HEK293 (cell line): ENCODE measurements at regions not wholly inside any gene's neighbourhood (a gene's known extent, or its start where the extent isn't known, plus 50 kb on each side); places are given as distances from the start of the nearest gene placed in this dataset.

Experiments used
- CTCF ChIA-PET: fragments of 350-600 bp; formaldehyde crosslinking; extraction: SDS; loops from one replicate; lab custom pipeline; 2021; ENCODE audit warnings: antibody characterized with exemption; lab: Yijun Ruan, JAX
- POLR2A ChIA-PET: fragments of 300-600 bp; formaldehyde crosslinking; extraction: SDS; loops from one replicate; lab custom pipeline; 2020; ENCODE audit warnings: antibody characterized with exemption, inconsistent platforms; lab: Yijun Ruan, JAX
- H3K27ac ChIP-seq: fragments of 200-500 bp; sonication (Bioruptor generic); 2 replicates; pipeline ENCODE4 v1.5.1; 2014; ENCODE audit warnings: low read depth, low read length, control low read depth, inconsistent platforms; ENCODE audit errors: extremely low read depth
- H3K36me3 ChIP-seq, 2 experiments: fragments of 200-500 bp in 1 of 2; sonication (Bioruptor generic) in 1 of 2; 1 replicate in 1 of 2; 2 replicates in 1 of 2; pipeline ENCODE4 v1.5.1; 2014 to 2017; ENCODE audit warnings: inconsistent platforms in 2 of 2, low read length in 2 of 2; ENCODE audit not compliant: control insufficient read depth in 2 of 2, insufficient read depth in 1 of 2
- H3K4me1 ChIP-seq: fragments of 200-500 bp; sonication (Bioruptor generic); 2 replicates; pipeline ENCODE4 v1.5.1; 2014; ENCODE audit warnings: mild to moderate bottlenecking, low read length, inconsistent platforms; ENCODE audit not compliant: control insufficient read depth, insufficient read depth
- H3K4me3 ChIP-seq: 2 replicates; pipeline ENCODE4 v1.5.1; 2011; ENCODE audit warnings: low read depth, mild to moderate bottlenecking, control low read depth, low read length, moderate library complexity
- H3K9me3 ChIP-seq: fragments of 200-500 bp; sonication (Bioruptor generic); 2 replicates; pipeline ENCODE4 v1.5.1; 2014; ENCODE audit warnings: low read depth, low read length, inconsistent platforms; ENCODE audit not compliant: control insufficient read depth, insufficient read depth
- HOXD13 ChIP-seq: sonication (generic); formaldehyde crosslinking; IDR thresholded peaks from 2 replicates; pipeline ENCODE4 v1.8.0; 2022; ENCODE audit warnings: missing genetic modification reagents, borderline replicate concordance
- KLF1 ChIP-seq: fragments of 450-650 bp; formaldehyde crosslinking; IDR thresholded peaks from 2 replicates; pipeline ENCODE4 v1.5.1; 2016; ENCODE audit warnings: missing biosample characterization, missing genetic modification characterization
- MEIS1 ChIP-seq: sonication (generic); formaldehyde crosslinking; IDR thresholded peaks from 2 replicates; pipeline ENCODE4 v1.8.1; 2022; ENCODE audit warnings: missing genetic modification reagents, mild to moderate bottlenecking, borderline replicate concordance
- YY1 ChIP-seq: fragments of 450-650 bp; formaldehyde crosslinking; IDR thresholded peaks from 2 replicates; pipeline ENCODE4 v1.5.1; 2018; ENCODE audit warnings: missing biosample characterization, missing genetic modification characterization
- ZFP37 ChIP-seq: fragments of 450-650 bp; formaldehyde crosslinking; IDR thresholded peaks from 2 replicates; pipeline ENCODE4 v1.5.1; 2016; ENCODE audit warnings: missing biosample characterization, missing genetic modification characterization
- ZFP41 ChIP-seq: fragments of 450-650 bp; formaldehyde crosslinking; IDR thresholded peaks from 2 replicates; pipeline ENCODE4 v1.5.1; 2016; ENCODE audit warnings: missing biosample characterization, missing genetic modification characterization, borderline replicate concordance
- ZNF114 ChIP-seq: fragments of 450-650 bp; formaldehyde crosslinking; IDR thresholded peaks from 2 replicates; pipeline ENCODE4 v1.5.0; 2017; ENCODE audit warnings: missing biosample characterization, missing genetic modification characterization
- ZNF132 ChIP-seq: fragments of 450-650 bp; formaldehyde crosslinking; IDR thresholded peaks from 2 replicates; pipeline ENCODE4 v1.5.1; 2017; ENCODE audit warnings: missing biosample characterization, missing genetic modification characterization, borderline replicate concordance
- ZNF146 ChIP-seq: fragments of 450-650 bp; formaldehyde crosslinking; IDR thresholded peaks from 2 replicates; pipeline ENCODE4 v1.5.1; 2016; ENCODE audit warnings: missing biosample characterization, missing genetic modification characterization
- ZNF214 ChIP-seq: fragments of 450-650 bp; formaldehyde crosslinking; IDR thresholded peaks from 2 replicates; pipeline ENCODE4 v1.5.1; 2017; ENCODE audit warnings: missing biosample characterization, mild to moderate bottlenecking, missing genetic modification characterization, borderline replicate concordance
- ZNF223 ChIP-seq: fragments of 450-650 bp; formaldehyde crosslinking; IDR thresholded peaks from 2 replicates; pipeline ENCODE4 v1.5.1; 2016; ENCODE audit warnings: missing biosample characterization, missing genetic modification characterization
- ZNF239 ChIP-seq: fragments of 450-650 bp; formaldehyde crosslinking; IDR thresholded peaks from 2 replicates; pipeline ENCODE4 v1.5.1; 2016; ENCODE audit warnings: missing biosample characterization, missing genetic modification characterization
- ZNF48 ChIP-seq: fragments of 450-650 bp; formaldehyde crosslinking; IDR thresholded peaks from 2 replicates; pipeline ENCODE4 v1.5.1; 2016; ENCODE audit warnings: missing biosample characterization, missing genetic modification characterization
- ZNF501 ChIP-seq: fragments of 450-650 bp; formaldehyde crosslinking; IDR thresholded peaks from 2 replicates; pipeline ENCODE4 v1.5.1; 2016; ENCODE audit warnings: missing biosample characterization, missing genetic modification characterization
- ZNF510 ChIP-seq: fragments of 450-650 bp; formaldehyde crosslinking; IDR thresholded peaks from 2 replicates; pipeline ENCODE4 v1.5.1; 2018; ENCODE audit warnings: mild to moderate bottlenecking, missing genetic modification characterization, missing biosample characterization; ENCODE audit not compliant: insufficient replicate concordance
- ZNF514 ChIP-seq: fragments of 450-650 bp; formaldehyde crosslinking; IDR thresholded peaks from 2 replicates; pipeline ENCODE4 v1.5.1; 2016; ENCODE audit warnings: missing biosample characterization, missing genetic modification characterization
- ZNF530 ChIP-seq: fragments of 450-650 bp; formaldehyde crosslinking; IDR thresholded peaks from 2 replicates; pipeline ENCODE4 v1.5.1; 2016; ENCODE audit warnings: low read depth, missing biosample characterization, missing genetic modification characterization
- ZNF596 ChIP-seq: fragments of 450-650 bp; IDR thresholded peaks from 2 replicates; pipeline ENCODE4 v1.5.0; 2018; ENCODE audit warnings: missing biosample characterization, mild to moderate bottlenecking, missing genetic modification characterization, moderate library complexity
- ZNF621 ChIP-seq: fragments of 450-650 bp; formaldehyde crosslinking; IDR thresholded peaks from 2 replicates; pipeline ENCODE4 v1.5.1; 2017; ENCODE audit warnings: missing biosample characterization, missing genetic modification characterization
- ZNF624 ChIP-seq: fragments of 450-650 bp; formaldehyde crosslinking; IDR thresholded peaks from 2 replicates; pipeline ENCODE4 v1.5.1; 2017; ENCODE audit warnings: missing biosample characterization, missing genetic modification characterization
- TF ChIP-seq, protein P1 (sequence below): fragments of 450-650 bp; formaldehyde crosslinking; IDR thresholded peaks from 2 replicates; pipeline ENCODE4 v1.5.1; 2016; ENCODE audit warnings: missing biosample characterization, missing genetic modification characterization
- TF ChIP-seq, protein P2 (sequence below): fragments of 450-650 bp; formaldehyde crosslinking; IDR thresholded peaks from 2 replicates; pipeline ENCODE4 v1.5.1; 2017; ENCODE audit warnings: missing biosample characterization, missing genetic modification characterization
- TF ChIP-seq, protein P3 (sequence below): fragments of 450-650 bp; formaldehyde crosslinking; IDR thresholded peaks from 2 replicates; pipeline ENCODE4 v1.5.1; 2016; ENCODE audit warnings: missing biosample characterization, missing genetic modification characterization
- TF ChIP-seq, protein P4 (sequence below): fragments of 450-650 bp; formaldehyde crosslinking; IDR thresholded peaks from 2 replicates; pipeline ENCODE4 v1.5.1; 2016; ENCODE audit warnings: missing biosample characterization, missing genetic modification characterization
- TF ChIP-seq, protein P5 (sequence below): fragments of 450-650 bp; formaldehyde crosslinking; IDR thresholded peaks from 2 replicates; pipeline ENCODE4 v1.5.1; 2017; ENCODE audit warnings: missing biosample characterization, missing genetic modification characterization

DNA sequence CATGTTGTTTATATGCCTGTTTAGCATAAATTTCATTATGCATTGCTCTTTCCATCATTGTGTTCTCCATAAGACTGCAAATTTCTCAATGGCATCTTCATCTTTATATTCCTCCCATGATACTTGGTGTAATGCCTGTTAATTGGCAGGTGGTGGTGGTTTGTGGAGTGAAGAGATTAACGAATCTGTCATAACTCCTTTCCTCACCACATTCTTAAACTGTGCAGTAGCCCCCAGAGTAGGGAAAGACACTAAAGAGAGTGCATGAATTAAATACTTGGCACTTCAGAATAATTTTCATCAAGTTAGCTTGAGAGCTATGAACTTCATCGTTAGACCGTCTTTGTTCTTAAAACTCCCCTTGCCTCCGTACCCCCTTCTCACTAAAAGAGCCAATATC, 329.7 kb downstream of the HS3ST3B1 start:
- CTCF ChIA-PET, result no interaction called here
- Histone ChIP-seq H3K9me3 (no peaks in the 10 kb centered on the region), H3K27ac (no peak overlapping the region), H3K4me1 (no peaks in the 10 kb centered on the region), H3K36me3 (no peaks in the 10 kb centered on the region), H3K4me3 (no peak overlapping the region)
- no peak for TF ChIP-seq ZNF214
- TF ChIP-seq, protein P1, sequence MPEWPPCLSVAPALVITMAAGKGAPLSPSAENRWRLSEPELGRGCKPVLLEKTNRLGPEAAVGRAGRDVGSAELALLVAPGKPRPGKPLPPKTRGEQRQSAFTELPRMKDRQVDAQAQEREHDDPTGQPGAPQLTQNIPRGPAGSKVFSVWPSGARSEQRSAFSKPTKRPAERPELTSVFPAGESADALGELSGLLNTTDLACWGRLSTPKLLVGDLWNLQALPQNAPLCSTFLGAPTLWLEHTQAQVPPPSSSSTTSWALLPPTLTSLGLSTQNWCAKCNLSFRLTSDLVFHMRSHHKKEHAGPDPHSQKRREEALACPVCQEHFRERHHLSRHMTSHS (tag by site-specific recombination), result no peak
- TF ChIP-seq ZNF596 (tag by site-specific recombination), result no peak
- no peak for TF ChIP-seq ZNF530 (tag by site-specific recombination)
- TF ChIP-seq HOXD13 (CRISPR knock-in tag), result no peak
- no peak for TF ChIP-seq ZNF114 (tag by site-specific recombination)
- TF ChIP-seq YY1 (tag by site-specific recombination), result no peak
- no peak for TF ChIP-seq ZNF621 (tag by site-specific recombination)
- no peak for TF ChIP-seq ZNF48 (tag by site-specific recombination)
- TF ChIP-seq ZFP37, result no peak
- no peak for TF ChIP-seq ZNF223 (tag by site-specific recombination)
- no peak for TF ChIP-seq ZNF501 (tag by site-specific recombination)
- no peak for TF ChIP-seq MEIS1
- TF ChIP-seq ZNF239 (tag by site-specific recombination), result no peak
- TF ChIP-seq ZNF146, result no peak
- POLR2A ChIA-PET, result no interaction called here

DNA sequence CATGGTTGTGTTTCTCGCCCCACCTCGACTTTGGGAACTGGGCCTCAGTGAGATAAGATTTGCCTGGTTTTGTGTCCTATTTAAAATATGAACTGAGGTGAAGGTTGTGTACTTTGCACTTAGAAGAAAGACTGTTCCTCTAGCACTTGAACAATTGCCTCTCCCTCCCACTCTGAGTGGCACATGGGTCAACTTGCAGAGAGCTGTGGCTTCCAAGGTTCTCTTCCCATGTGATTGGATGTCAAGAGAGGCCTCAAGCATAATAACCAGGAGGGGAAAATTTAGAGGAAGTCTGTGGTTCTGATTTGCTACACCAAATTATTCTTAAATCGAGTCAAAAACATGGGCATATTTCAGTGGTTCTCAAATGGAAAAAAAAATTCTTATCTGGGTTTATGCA, 329.2 kb downstream of the HS3ST3B1 start:
- CTCF ChIA-PET, result no interaction called here
- no peak for TF ChIP-seq ZNF132 (tag by site-specific recombination)
- no peak for TF ChIP-seq ZNF624
- no peak for TF ChIP-seq ZNF514 (tag by site-specific recombination)
- H3K4me3 ChIP-seq, result no peak overlapping the region
- H3K36me3 ChIP-seq, result no peaks in the 10 kb centered on the region
- POLR2A ChIA-PET, result no interaction called here
- H3K4me1 ChIP-seq, result no peaks in the 10 kb centered on the region
- no peaks in the 10 kb centered on the region for H3K9me3 ChIP-seq
- no peak overlapping the region for H3K27ac ChIP-seq

DNA sequence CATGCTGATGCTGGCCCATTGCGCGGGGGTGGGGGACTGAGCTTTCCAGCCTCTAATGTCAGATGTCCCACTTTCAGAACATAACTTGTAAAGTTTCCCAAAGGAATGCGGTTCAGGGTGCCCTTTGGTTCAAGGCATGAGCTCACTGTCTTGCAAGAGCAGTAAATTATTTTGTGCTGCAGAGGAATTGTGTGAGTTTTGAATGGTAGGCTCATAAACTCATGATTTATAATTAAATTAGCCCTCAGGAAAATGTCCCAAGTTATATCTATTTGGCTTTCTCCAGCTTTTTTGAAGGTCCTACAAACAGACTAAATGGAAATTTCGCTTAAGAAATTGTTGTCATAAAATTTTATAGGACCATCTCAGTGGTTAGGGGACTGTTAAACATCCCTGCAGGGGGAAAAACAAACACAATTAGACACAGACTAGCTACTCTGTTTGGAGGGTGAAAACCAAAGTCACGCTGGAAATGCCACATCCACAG, 321.8 kb downstream of the HS3ST3B1 start:
- POLR2A ChIA-PET, result interaction anchor here (2.1 kb wide), 1 partner anchor 322 kb away, joined by 14 read pairs; the partner anchor contains the start of gene HS3ST3B1
- peak overlapping the region; percentile 84 for H3K27ac ChIP-seq
- H3K4me1 ChIP-seq, result peaks cover 19% of the 10 kb centered on the region
- TF ChIP-seq, protein P2, sequence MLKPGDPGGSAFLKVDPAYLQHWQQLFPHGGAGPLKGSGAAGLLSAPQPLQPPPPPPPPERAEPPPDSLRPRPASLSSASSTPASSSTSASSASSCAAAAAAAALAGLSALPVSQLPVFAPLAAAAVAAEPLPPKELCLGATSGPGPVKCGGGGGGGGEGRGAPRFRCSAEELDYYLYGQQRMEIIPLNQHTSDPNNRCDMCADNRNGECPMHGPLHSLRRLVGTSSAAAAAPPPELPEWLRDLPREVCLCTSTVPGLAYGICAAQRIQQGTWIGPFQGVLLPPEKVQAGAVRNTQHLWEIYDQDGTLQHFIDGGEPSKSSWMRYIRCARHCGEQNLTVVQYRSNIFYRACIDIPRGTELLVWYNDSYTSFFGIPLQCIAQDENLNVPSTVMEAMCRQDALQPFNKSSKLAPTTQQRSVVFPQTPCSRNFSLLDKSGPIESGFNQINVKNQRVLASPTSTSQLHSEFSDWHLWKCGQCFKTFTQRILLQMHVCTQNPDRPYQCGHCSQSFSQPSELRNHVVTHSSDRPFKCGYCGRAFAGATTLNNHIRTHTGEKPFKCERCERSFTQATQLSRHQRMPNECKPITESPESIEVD, result peak; percentile 100
- TF ChIP-seq, protein P3, sequence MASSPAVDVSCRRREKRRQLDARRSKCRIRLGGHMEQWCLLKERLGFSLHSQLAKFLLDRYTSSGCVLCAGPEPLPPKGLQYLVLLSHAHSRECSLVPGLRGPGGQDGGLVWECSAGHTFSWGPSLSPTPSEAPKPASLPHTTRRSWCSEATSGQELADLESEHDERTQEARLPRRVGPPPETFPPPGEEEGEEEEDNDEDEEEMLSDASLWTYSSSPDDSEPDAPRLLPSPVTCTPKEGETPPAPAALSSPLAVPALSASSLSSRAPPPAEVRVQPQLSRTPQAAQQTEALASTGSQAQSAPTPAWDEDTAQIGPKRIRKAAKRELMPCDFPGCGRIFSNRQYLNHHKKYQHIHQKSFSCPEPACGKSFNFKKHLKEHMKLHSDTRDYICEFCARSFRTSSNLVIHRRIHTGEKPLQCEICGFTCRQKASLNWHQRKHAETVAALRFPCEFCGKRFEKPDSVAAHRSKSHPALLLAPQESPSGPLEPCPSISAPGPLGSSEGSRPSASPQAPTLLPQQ (tag by site-specific recombination), result peak; percentile 50; the same call in 1 of the 2 replicates
- TF ChIP-seq ZNF510 (tag by site-specific recombination) (peak; percentile 80), KLF1 (tag by site-specific recombination) (0 out of 2 replicates have a peak, but pooled peaks have one; percentile 16), YY1 (tag by site-specific recombination) (no peak; the same call in 1 of the 2 replicates), ZFP41 (no peak)
- TF ChIP-seq, protein P4, sequence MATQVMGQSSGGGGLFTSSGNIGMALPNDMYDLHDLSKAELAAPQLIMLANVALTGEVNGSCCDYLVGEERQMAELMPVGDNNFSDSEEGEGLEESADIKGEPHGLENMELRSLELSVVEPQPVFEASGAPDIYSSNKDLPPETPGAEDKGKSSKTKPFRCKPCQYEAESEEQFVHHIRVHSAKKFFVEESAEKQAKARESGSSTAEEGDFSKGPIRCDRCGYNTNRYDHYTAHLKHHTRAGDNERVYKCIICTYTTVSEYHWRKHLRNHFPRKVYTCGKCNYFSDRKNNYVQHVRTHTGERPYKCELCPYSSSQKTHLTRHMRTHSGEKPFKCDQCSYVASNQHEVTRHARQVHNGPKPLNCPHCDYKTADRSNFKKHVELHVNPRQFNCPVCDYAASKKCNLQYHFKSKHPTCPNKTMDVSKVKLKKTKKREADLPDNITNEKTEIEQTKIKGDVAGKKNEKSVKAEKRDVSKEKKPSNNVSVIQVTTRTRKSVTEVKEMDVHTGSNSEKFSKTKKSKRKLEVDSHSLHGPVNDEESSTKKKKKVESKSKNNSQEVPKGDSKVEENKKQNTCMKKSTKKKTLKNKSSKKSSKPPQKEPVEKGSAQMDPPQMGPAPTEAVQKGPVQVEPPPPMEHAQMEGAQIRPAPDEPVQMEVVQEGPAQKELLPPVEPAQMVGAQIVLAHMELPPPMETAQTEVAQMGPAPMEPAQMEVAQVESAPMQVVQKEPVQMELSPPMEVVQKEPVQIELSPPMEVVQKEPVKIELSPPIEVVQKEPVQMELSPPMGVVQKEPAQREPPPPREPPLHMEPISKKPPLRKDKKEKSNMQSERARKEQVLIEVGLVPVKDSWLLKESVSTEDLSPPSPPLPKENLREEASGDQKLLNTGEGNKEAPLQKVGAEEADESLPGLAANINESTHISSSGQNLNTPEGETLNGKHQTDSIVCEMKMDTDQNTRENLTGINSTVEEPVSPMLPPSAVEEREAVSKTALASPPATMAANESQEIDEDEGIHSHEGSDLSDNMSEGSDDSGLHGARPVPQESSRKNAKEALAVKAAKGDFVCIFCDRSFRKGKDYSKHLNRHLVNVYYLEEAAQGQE (tag by site-specific recombination), result no peak
- TF ChIP-seq, protein P5, sequence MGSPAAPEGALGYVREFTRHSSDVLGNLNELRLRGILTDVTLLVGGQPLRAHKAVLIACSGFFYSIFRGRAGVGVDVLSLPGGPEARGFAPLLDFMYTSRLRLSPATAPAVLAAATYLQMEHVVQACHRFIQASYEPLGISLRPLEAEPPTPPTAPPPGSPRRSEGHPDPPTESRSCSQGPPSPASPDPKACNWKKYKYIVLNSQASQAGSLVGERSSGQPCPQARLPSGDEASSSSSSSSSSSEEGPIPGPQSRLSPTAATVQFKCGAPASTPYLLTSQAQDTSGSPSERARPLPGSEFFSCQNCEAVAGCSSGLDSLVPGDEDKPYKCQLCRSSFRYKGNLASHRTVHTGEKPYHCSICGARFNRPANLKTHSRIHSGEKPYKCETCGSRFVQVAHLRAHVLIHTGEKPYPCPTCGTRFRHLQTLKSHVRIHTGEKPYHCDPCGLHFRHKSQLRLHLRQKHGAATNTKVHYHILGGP, result peak; percentile 73

More for the DNA sequence above, 321.8 kb downstream of the HS3ST3B1 start:
- no peaks in the 10 kb centered on the region for H3K9me3 ChIP-seq
- CTCF ChIA-PET, result interaction anchor here (0.8 kb wide), 1 partner anchor 195 kb away, joined by 3 read pairs; no protein-coding TSS in a partner anchor
- H3K4me3 ChIP-seq, result no peak overlapping the region
- H3K36me3 ChIP-seq, result no peaks in the 10 kb centered on the region
